ENCODE measurements at regions not wholly inside any gene's neighbourhood (a gene's known extent, or its start where the extent isn't known, plus 50 kb on each side); places are given as distances from the start of the nearest gene placed in this dataset.
A peak's percentile ranks its signal among the peaks of the same experiment; 100 is the strongest.

DNA sequence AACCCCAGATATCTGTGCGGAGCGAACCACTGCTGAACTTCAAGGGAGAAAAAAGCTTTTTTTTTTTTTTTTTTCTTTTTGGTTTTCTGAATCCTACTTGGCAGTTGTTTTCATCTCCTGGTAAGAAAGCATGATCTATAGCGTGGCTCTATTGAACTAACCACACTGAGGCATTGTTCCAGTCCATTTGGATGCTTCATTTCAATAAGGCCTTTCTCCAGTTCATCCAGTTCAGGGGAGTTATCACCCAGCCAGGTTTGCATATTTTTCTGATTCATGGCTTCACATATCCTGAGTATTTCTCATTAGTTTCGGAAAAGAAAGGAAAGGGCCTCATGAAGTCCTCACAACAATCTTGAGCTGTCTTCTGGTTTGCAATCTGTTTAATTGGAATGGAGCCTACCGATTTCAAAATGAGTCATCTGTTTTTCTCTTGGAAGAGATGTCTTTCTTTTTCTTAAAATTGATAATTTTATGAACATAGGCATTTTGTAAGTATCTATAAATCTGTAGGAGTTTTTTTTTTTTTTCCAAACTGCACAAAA is 93.1 kb upstream of the STEAP4 start:
- no peak for DNase-seq

DNA sequence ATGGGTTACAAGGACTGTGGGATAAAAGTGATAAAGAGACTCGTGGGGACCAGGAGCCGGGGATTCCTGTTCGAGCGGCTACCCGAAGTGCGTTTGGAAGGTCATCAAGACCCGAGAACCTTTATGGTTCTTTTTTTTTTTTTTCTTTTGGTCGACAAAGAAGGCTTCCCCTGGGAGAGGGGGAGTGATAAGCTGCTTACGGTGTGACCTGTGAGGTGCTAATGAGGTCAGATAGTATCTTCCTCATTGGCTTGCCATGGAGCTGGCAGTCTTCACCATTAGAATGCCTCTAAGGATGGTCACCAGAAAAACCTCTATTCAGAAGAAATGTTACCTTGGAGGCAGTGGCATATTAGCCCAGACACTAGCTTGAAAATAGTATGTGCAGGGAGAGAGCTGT is 92.3 kb upstream of the STEAP4 start:
- DNase-seq, result no peak

- DNase-seq, result no peak
Measured at GRCh38 chr7:88398459-88398858, 91.8 kb upstream of the STEAP4 start.

DNA sequence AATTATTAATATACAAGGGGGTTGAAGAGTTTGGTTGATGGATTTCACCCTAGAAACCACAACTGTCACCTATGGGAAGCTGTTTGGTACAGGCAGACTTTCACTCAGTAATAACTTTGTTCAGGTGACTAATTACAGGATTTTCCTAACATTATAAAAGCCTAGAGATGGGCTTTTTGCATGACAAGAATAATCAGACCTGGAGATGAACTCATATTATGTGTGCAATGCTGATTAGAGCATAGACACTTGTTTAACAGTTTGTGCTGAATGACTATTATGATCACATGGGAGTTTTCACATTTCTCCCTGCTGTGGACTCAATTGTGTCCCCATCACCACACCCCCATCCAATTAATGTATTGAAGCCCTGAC is 90.2 kb upstream of the STEAP4 start:
- DNase-seq, result no peak

GRCh38 chr7:88396295-88396947 is 89.7 kb upstream of the STEAP4 start:
- DNase-seq, result no peak

DNA sequence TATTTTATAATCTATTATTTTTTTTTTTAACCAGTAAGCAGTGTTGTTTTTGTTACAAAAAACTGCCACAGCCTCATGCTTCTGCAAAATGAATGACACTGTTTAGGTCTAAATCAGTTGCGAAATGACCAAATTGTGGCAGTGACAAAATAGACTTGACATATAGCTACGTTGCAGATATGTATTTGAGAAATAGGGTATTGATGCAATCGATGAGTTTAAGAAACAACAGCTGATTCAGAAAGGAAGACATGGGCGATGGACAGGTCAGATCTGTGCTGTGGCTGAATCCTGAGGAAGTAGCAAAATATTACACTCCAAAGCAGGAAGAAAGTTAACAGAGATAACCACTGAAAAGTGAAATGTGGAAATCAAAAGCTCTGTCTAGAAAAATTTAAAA is 89.0 kb upstream of the STEAP4 start:
- no peak for DNase-seq

DNA sequence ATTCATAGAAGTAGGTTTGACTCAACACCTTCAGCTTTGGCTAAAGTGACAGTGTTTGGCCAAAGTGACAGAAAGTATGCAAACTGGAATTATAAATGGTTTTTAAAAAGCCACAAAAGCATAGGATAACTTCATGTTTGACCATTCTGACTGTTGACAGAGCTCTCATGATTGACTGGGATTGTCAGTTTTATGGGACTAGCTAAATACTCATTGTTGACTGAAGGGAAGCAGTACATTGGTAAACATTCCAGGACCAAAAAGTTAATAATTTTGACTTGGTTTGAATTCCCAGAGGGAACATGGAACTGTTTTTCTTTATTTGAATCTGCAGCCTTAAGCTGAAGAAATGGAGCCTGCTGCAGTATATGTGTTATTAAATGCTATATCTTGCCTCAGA is 84.6 kb upstream of the STEAP4 start:
- DNase-seq, result no peak

DNA sequence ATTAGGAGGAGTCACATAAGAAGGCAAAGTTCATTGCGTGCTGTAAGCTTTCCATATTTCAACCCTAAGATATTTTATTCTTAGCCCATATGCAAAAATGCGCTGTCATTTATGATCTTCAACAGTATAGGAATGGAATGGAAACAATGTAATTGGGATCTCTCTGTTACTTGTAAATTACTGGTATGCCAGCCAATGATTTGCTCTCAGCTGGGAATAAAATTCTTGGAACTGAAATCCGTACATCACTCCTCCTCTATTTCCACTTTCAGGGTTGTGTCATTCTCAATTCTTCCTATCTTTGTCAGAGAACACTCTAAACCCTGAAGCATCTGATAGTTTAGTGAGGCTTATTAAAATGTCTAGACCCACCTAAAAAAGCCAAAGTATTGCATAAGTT is 80.7 kb upstream of the STEAP4 start:
- DNase-seq, result no peak

DNA sequence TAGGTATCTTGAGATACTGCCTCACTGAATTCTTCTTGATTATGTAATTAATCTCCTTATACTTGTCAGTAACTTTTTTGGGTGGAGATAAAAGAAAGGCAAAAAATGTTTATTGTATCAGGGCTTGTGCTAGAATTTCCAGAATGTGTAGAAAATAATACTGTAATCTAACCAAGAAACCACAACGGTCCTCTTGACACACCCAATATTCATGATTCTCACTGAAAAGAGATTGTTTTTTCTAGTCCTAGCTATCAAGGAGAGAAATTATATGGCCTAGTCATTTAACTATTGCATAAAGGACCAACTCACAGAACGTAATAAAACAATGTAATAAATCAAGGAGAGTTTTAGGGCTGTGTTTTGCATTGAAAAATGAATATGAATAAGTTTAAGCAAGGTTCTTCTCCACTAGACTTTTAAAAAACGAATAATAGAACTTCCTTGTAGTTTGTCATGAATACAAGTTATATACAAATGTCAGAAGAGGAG is 80.0 kb upstream of the STEAP4 start:
- no peak for DNase-seq

- peak; percentile 41 for DNase-seq
Measured at GRCh38 chr7:88377434-88377833, 70.7 kb upstream of the STEAP4 start.

- DNase-seq, result no peak
Measured at GRCh38 chr7:88368686-88369085, 62.0 kb upstream of the STEAP4 start.

GRCh38 chr7:88366845-88367244 is 60.2 kb upstream of the STEAP4 start:
- DNase-seq, result no peak

DNA sequence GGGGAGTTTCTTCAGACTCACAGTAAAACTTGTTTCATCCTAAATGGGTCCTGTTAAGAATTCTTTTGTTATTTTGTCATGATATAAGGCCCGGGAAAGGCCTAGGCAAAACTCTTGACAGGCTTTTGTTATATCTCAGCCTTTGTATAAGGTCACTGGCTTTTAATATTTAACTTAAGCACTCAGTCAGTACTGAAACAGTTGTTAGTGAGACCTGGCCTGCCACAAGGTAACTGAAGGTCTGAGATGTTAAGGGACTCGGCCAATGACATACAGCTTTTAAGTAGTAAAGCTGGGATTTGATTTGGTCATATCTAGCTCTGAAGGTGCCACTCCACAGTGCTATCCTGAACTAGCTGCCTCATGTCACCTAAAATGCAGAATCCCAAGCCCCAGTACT is 57.2 kb upstream of the STEAP4 start:
- no peak for DNase-seq

GRCh38 chr7:88363249-88363648 is 56.6 kb upstream of the STEAP4 start:
- DNase-seq, result no peak

DNA sequence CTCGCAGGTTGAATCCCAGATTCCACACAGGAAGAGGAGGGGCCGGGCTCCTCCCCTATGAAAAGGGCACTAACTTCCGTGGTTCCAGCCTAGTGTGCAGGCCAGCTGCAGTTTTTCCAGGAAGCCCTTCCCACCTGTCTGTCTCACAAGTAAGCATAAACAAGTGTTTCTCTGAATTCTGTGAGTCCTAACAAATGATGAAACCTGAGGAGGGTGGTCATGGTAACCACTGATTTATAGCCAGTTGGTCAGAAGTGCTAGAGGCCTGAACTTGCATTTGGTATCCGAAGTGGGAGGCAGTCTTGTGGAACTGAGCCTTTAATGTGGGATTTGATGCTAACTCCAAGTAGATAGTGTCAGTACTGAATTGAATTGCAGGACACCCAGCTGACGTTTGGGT is 54.7 kb upstream of the STEAP4 start:
- DNase-seq, result no peak

DNA sequence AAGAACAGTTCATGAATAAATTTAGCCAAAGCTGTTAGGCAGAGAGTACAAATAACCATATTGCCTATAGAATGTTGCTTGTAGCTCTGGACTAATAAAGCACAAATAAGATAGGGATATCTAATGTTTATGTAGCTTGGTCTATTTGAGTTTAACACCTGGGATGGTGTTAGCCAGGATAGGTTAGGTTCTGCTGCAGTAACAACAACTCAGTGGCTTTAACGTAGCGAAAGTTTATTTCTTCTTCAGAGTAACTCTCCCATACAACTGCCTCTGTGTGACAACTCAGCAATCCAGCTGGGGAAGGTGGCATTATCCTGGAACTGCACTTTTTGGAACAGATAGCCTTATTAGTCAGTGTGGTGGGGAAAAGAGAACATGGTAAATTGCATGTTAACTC is 52.2 kb upstream of the STEAP4 start:
- no peak for DNase-seq

DNA sequence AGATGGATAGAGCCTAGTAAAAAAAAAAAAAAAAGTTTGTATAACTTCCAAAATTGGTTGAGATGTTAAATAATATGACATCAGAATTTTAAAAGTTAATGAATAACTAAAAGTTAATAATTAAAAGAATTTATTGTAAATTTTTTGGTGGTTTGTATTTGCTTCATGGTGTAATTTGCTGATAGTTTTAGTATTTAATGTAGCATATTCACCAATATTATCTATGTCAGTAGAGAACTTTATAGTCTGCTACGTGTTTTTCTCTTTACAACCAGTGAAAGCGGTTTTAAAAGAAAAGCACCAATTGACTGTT is 51.8 kb upstream of the STEAP4 start:
- DNase-seq, result no peak

- peak; percentile 45 for DNase-seq
Measured at GRCh38 chr7:88357781-88358525, 51.3 kb upstream of the STEAP4 start.

DNA sequence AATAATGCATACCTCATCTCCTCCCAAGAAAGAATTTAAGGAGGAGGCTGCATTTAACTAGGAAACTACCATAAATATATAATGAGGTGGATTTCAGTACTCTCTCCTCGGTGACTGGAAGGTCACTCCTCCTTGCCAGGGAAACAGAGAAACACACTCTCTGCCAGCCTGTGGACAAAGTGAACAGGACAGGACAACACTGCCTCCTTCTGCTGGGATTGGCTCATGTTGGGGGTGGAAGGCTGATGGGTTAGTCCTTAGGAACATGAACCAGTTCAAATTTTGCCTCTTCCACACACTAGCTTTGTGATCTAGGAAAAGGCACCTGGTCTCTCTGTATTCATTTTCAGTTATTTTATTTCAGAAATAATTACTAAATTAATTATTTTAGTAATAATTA is 50.6 kb upstream of the STEAP4 start:
- peak; percentile 24 for DNase-seq

All from kidney glomerular epithelial cell (primary cell).